HAP-1 (cell line): ENCODE measurements at regions not wholly inside any gene's neighbourhood (a gene's known extent, or its start where the extent isn't known, plus 50 kb on each side); places are given as distances from the start of the nearest gene placed in this dataset.
"Not testable (repeated sequence)": the region's sequence is repeated elsewhere in the genome, so short reads cannot be mapped to it uniquely, and the experiment has no call there.

ENCODE experiments used
- DNase-seq, 2 experiments: peaks; one replicate each; pipeline ENCODE4 v3.0.0-alpha.2; 2016 to 2020; ENCODE audit warnings: low spot score in 2 of 2
- H3K27me3 ChIP-seq: fragments of 250-450 bp; sonication (Bioruptor Pico); 2 replicates; pipeline ENCODE4 v1.5.1; 2020; ENCODE audit warnings: low read depth, mild to moderate bottlenecking, moderate library complexity
- H3K36me3 ChIP-seq: fragments of 250-450 bp; sonication (Bioruptor Pico); replicated peaks from 2 replicates; pipeline ENCODE4 v1.5.1; 2020; ENCODE audit warnings: mild to moderate bottlenecking
- H3K4me1 ChIP-seq: fragments of 250-450 bp; sonication (Bioruptor Pico); 2 replicates; pipeline ENCODE4 v1.5.1; 2020; ENCODE audit warnings: mild to moderate bottlenecking
- H3K4me3 ChIP-seq: fragments of 250-450 bp; sonication (Bioruptor Pico); 2 replicates; pipeline ENCODE4 v1.5.1; 2020; ENCODE audit warnings: mild to moderate bottlenecking, moderate library complexity
- H3K9me3 ChIP-seq: fragments of 250-450 bp; sonication (Bioruptor Pico); 2 replicates; pipeline ENCODE4 v1.5.1; 2020; ENCODE audit warnings: mild to moderate bottlenecking, moderate library complexity
- in situ Hi-C: fragments of 300-500 bp; cut with MboI; formaldehyde crosslinking; loops from 3 replicates; pipeline ENCODE4 v1.14.3; 2020; ENCODE audit warnings: low sequenced_read_pairs, inconsistent platforms, mixed read lengths

DNA sequence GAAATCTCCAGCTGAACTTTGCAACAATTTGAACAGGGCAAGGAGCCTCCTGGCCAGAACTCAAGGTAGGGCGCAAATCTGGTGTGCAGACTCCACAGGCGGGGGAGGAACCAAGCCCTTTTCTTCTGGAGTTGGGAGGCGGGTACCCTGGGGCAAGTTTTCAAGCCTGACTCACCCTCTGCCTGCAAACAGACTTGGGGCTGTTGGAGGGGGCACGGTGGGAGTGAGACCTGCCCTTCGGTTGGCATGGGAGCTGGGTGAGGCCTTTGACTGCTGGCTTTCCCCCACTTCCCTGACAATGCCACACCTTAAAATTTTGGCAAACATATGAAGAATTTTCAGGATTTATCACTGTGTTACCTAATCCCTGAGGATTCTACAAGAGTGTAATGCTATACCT, 709.8 kb upstream of the DIAPH2 start:
- Histone ChIP-seq H3K27me3 (no peaks in the 10 kb centered on the region), H3K9me3 (no peaks in the 10 kb centered on the region), H3K4me3 (no peak overlapping the region), H3K36me3 (no peaks in the 10 kb centered on the region), H3K4me1 (no peaks in the 10 kb centered on the region)
- DNase-seq: no peak
- in situ Hi-C loops: no loop called here

GRCh38 chrX:95995583-95995982, 689.1 kb upstream of the DIAPH2 start:
- Histone ChIP-seq H3K9me3 (no peaks in the 10 kb centered on the region), H3K4me3 (no peak overlapping the region), H3K27me3 (no peaks in the 10 kb centered on the region), H3K4me1 (no peaks in the 10 kb centered on the region; the same call in 1 of the 2 replicates), H3K36me3 (no peaks in the 10 kb centered on the region)
- no peak for DNase-seq
- in situ Hi-C loops: no loop called here

- H3K9me3 ChIP-seq: no peaks in the 10 kb centered on the region
- no peaks in the 10 kb centered on the region for H3K36me3 ChIP-seq
- no peak overlapping the region for H3K4me3 ChIP-seq
- in situ Hi-C loops: no loop called here
- no peaks in the 10 kb centered on the region for H3K27me3 ChIP-seq
- DNase-seq: no peak
- H3K4me1 ChIP-seq: no peaks in the 10 kb centered on the region; the same call in 1 of the 2 replicates
Measured at GRCh38 chrX:95996294-95996693, 688.3 kb upstream of the DIAPH2 start.

DNA sequence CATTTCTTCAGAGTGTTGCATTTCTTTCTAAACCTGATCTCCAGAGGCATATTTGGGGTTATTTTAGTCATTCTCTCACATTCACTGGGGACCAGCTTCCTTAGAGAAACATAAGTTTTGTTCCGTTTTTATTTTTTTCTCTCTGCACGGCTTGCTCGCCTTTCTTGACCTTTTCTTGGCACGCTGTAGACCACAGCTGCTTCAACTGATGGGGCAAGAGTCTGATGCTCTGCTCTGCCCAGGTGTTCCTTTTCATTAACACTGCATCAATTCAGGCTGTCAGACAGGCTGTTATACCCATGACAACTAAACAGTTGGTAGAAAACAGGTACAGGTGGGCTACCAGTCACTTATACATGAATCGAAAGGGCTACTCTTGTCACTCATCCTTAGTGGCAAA, 682.2 kb upstream of the DIAPH2 start:
- Histone ChIP-seq H3K36me3 (no peaks in the 10 kb centered on the region), H3K27me3 (no peaks in the 10 kb centered on the region), H3K4me1 (no peaks in the 10 kb centered on the region; the same call in 1 of the 2 replicates), H3K9me3 (no peaks in the 10 kb centered on the region), H3K4me3 (no peak overlapping the region)
- in situ Hi-C loops: no loop called here
- DNase-seq: no peak

GRCh38 chrX:96004386-96004785, 680.3 kb upstream of the DIAPH2 start:
- Histone ChIP-seq H3K27me3 (no peaks in the 10 kb centered on the region), H3K9me3 (no peaks in the 10 kb centered on the region), H3K36me3 (no peaks in the 10 kb centered on the region), H3K4me1 (no peaks in the 10 kb centered on the region; the same call in 1 of the 2 replicates), H3K4me3 (no peak overlapping the region)
- in situ Hi-C loops: no loop called here
- peak in 1 of 2 experiments; percentile 34 for DNase-seq

DNA sequence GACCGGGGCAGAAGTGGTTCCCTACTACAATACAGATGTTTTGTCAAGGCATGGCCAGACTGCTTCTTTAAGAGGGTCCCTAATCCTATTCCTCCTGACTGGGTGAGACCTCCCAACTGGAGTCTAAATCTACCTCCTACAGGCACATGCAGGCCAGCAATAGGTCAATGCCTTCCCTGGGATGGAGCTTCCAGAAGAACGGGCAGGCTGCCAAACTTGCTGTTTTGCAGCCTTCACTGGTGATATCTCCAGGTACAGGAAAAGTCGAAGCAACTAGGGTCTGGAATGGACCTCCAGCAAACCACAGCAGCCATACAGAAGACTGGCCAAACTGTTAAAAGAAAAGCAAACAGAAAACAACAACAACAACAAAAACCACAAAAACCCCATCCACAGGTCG, 678.4 kb upstream of the DIAPH2 start:
- H3K27me3 ChIP-seq: no peaks in the 10 kb centered on the region
- no peaks in the 10 kb centered on the region for H3K36me3 ChIP-seq
- no peaks in the 10 kb centered on the region for H3K9me3 ChIP-seq
- DNase-seq: no peak
- H3K4me3 ChIP-seq: no peak overlapping the region
- no peaks in the 10 kb centered on the region; the same call in 1 of the 2 replicates for H3K4me1 ChIP-seq
- in situ Hi-C loops: no loop called here

GRCh38 chrX:96027407-96027806, 657.2 kb upstream of the DIAPH2 start:
- DNase-seq: no peak
- H3K27me3 ChIP-seq: no peaks in the 10 kb centered on the region

GRCh38 chrX:96052078-96052477, 632.6 kb upstream of the DIAPH2 start:
- no peak for DNase-seq
- in situ Hi-C loops: no loop called here
- H3K27me3 ChIP-seq: no peaks in the 10 kb centered on the region
- H3K4me1 ChIP-seq: no peaks in the 10 kb centered on the region
- no peaks in the 10 kb centered on the region for H3K9me3 ChIP-seq
- H3K36me3 ChIP-seq: no peaks in the 10 kb centered on the region
- no peak overlapping the region for H3K4me3 ChIP-seq

More at GRCh38 chrX:96027407-96027806, 657.2 kb upstream of the DIAPH2 start:
- in situ Hi-C loops: no loop called here
- Histone ChIP-seq H3K9me3 (no peaks in the 10 kb centered on the region), H3K4me1 (no peaks in the 10 kb centered on the region), H3K36me3 (no peaks in the 10 kb centered on the region), H3K4me3 (no peak overlapping the region)

DNA sequence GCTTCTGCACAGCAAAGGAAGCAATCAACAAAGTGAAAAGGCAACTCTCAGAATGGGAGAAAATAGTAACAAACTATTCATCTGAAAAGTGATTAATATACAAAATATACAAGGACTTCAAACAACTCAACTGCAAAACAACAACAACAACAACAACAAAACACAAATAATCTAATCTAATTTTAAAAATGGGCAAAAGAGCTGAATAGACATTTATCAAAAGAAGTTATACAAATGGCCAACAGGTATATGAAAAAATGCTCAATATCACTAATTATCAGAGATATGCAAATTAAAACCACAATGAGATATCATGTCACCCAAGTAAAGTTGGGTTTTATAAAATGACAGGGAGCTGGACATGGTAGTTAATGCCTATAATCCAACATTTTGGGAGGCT, 602.8 kb upstream of the DIAPH2 start:
- in situ Hi-C loops: no loop called here
- Histone ChIP-seq H3K27me3 (no peaks in the 10 kb centered on the region), H3K4me1 (no peaks in the 10 kb centered on the region), H3K36me3 (no peaks in the 10 kb centered on the region), H3K4me3 (no peak overlapping the region), H3K9me3 (no peaks in the 10 kb centered on the region; the same call in 1 of the 2 replicates)
- DNase-seq: no peak

DNA sequence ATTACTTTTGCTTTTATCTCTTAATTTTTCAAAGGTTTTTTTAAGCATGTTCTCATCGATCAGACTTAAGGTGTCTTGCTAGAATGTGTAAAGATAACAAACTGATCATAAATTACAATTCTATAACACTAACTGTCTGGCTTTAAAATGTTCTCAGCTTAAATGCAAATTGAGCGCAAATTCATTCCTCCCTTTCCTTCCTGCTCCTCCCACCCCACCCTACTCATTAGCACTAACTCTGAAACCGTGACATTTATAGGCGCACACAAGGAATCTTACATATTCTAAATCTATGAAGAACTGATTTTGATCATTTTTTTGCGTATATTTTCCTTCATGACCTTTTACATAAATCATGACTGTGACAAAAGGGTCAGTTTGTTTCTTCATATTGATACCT, 590.0 kb upstream of the DIAPH2 start:
- no peaks in the 10 kb centered on the region for H3K9me3 ChIP-seq
- no peaks in the 10 kb centered on the region for H3K27me3 ChIP-seq
- peak; percentile 29 to 62 for DNase-seq
- no peak overlapping the region for H3K4me3 ChIP-seq
- in situ Hi-C loops: no loop called here
- H3K36me3 ChIP-seq: no peaks in the 10 kb centered on the region
- peaks cover 46% of the 10 kb centered on the region for H3K4me1 ChIP-seq

GRCh38 chrX:96098471-96098870, 586.2 kb upstream of the DIAPH2 start:
- H3K4me3 ChIP-seq: no peak overlapping the region
- H3K36me3 ChIP-seq: no peaks in the 10 kb centered on the region
- in situ Hi-C loops: no loop called here
- peak in 1 of 2 experiments; percentile 99 for DNase-seq
- H3K4me1 ChIP-seq: peaks cover 58% of the 10 kb centered on the region
- H3K9me3 ChIP-seq: no peaks in the 10 kb centered on the region
- H3K27me3 ChIP-seq: no peaks in the 10 kb centered on the region

DNA sequence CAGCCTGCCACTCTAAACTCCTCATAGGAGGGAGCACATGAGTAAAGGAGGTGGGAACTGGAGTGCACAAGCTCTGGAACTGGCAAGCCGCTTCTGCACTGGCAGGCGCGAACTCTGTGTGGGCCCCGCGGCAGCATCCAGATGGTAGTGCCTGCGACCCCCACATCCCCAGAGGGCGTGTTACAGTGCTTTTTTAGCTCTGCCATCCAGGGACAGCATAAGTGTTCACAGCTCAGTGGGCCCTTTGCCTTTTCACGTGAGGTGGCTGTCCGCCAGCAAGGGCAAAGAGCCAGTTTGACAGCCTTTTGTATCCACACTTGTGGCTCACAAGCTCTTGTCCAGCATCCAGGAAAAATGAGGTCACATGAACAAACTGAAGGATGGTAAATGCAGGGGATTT, 581.6 kb upstream of the DIAPH2 start:
- Histone ChIP-seq H3K4me3 (no peak overlapping the region), H3K36me3 (no peaks in the 10 kb centered on the region), H3K4me1 (peaks cover 21% of the 10 kb centered on the region), H3K27me3 (no peaks in the 10 kb centered on the region), H3K9me3 (no peaks in the 10 kb centered on the region)
- no peak for DNase-seq
- in situ Hi-C loops: no loop called here

DNA sequence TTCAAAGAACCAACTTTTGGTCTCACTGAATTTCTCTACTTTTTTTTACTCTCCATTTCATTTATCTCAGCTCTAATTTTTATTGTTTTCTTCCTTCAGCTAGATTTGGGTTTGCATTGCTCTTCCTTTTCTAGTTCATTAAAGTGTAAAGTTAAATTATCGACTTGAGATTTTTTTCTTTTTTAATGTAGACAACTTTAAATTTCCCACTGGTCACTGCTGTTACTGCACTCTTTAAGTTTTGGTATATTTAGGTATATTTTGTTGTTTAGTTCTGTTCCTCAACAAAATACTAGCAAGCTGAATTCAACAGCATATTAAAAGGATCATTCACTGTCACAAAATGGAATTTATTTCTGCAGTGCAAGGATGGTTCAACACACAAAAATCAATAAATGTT, 572.0 kb upstream of the DIAPH2 start:
- no peaks in the 10 kb centered on the region for H3K4me1 ChIP-seq
- no peaks in the 10 kb centered on the region for H3K27me3 ChIP-seq
- H3K9me3 ChIP-seq: no peaks in the 10 kb centered on the region
- no peaks in the 10 kb centered on the region for H3K36me3 ChIP-seq
- DNase-seq: no peak
- H3K4me3 ChIP-seq: no peak overlapping the region
- in situ Hi-C loops: no loop called here

DNA sequence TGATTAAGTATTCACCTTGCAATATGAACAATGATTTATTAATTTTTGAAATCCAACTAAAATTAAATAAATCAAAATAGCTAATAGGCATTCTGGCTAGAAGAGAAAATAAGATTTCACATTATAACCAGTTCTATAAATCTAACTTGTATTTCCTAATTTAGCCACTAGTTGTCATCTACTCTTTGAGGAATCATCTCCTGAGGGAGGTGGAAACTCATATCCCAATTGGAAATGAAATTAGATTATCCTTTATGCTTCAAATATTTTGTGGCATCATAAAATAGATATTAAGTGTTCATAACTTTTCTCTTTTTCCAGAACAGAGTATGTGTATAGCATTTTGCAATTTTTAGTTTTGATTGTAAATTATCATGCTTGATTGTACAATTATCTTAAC, 558.5 kb upstream of the DIAPH2 start:
- no peaks in the 10 kb centered on the region for H3K27me3 ChIP-seq
- in situ Hi-C loops: no loop called here
- DNase-seq: no peak
- no peak overlapping the region for H3K4me3 ChIP-seq
- no peaks in the 10 kb centered on the region for H3K9me3 ChIP-seq
- H3K36me3 ChIP-seq: no peaks in the 10 kb centered on the region
- peaks cover 10% of the 10 kb centered on the region for H3K4me1 ChIP-seq

- H3K4me1 ChIP-seq: peaks cover 11% of the 10 kb centered on the region
- H3K27me3 ChIP-seq, H3K36me3 ChIP-seq, H3K9me3 ChIP-seq, in situ Hi-C loops, DNase-seq, H3K4me3 ChIP-seq: not testable (repeated sequence)
Measured at GRCh38 chrX:96128058-96128457, 556.6 kb upstream of the DIAPH2 start.
